ENCODE measurements at regions not wholly inside any gene's neighbourhood (a gene's known extent, or its start where the extent isn't known, plus 50 kb on each side); places are given as distances from the start of the nearest gene placed in this dataset.
"Not testable (repeated sequence)": the region's sequence is repeated elsewhere in the genome, so short reads cannot be mapped to it uniquely, and the experiment has no call there.

DNA sequence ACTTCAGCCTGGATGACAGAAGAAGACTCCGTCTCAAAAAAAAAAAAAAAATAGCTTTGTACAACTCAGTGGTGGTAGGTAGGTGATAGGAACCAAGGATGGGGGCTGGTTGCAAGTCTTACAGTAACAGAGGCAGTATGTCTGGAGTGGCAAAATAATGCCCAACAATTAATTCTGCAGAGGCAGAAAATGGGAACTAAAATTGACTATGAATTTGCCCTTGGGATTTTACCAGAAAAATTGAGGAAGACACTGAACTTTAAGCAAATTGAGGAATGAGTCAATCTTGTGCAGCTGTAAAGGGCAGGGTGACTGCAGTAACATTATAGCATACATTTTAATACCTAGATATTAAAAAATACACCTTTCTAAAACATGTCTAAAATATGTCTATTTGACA is 116.1 kb upstream of the FOXN2 start:
- no TSS peak for BruUV-seq (replicated peaks)
- TF ChIP-seq, protein P1, sequence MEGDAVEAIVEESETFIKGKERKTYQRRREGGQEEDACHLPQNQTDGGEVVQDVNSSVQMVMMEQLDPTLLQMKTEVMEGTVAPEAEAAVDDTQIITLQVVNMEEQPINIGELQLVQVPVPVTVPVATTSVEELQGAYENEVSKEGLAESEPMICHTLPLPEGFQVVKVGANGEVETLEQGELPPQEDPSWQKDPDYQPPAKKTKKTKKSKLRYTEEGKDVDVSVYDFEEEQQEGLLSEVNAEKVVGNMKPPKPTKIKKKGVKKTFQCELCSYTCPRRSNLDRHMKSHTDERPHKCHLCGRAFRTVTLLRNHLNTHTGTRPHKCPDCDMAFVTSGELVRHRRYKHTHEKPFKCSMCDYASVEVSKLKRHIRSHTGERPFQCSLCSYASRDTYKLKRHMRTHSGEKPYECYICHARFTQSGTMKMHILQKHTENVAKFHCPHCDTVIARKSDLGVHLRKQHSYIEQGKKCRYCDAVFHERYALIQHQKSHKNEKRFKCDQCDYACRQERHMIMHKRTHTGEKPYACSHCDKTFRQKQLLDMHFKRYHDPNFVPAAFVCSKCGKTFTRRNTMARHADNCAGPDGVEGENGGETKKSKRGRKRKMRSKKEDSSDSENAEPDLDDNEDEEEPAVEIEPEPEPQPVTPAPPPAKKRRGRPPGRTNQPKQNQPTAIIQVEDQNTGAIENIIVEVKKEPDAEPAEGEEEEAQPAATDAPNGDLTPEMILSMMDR (IDR thresholded peaks at IDR 0.05; ENCODE audit: unreplicated experiment), result no peak
- ChIA-PET POLR2A (no interaction called here), CTCF (interaction anchor here (0.6 kb wide), 1 partner anchor 335 kb away, joined by 3 read pairs; no protein-coding TSS in a partner anchor)
- no peaks in the 10 kb centered on the region for H3K9me3 Mint-ChIP-seq (ENCODE audit: unreplicated experiment)
- H3K4me1 Mint-ChIP-seq (ENCODE audit: insufficient read depth, unreplicated experiment), result peaks cover 14% of the 10 kb centered on the region
- H3K27ac Mint-ChIP-seq (ENCODE audit: low read depth, unreplicated experiment), result no peak overlapping the region
- DNase-seq (ENCODE audit: unreplicated experiment), result no peak
- no peak overlapping the region for H3K4me3 Mint-ChIP-seq (ENCODE audit: unreplicated experiment)
- no peaks in the 10 kb centered on the region for H3K36me3 Mint-ChIP-seq (ENCODE audit: insufficient read depth, unreplicated experiment)
- H3K27me3 Mint-ChIP-seq (ENCODE audit: insufficient read depth, unreplicated experiment), result no peaks in the 10 kb centered on the region
- intact Hi-C loops (cut with micrococcal nuclease), result no loop called here

DNA sequence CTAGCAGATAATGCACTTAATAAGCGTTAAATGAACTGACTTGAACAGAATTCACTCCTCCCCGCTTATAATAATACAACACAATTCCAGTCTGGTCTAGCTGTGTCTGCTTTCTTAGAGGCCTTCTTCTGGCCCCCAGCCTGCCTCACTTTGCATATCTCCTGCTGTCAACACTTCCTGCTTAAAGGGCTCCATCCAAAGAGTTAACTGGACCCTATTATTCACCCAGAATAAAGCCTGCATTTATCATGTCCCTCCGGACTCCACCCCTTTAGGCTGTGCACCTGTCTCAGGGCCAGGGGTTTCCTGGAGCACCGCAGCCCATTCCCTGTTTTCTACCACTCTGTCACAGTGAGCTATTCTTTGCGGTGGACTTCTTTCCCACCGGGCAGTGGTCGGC is 115.4 kb upstream of the FOXN2 start:
- H3K4me1 Mint-ChIP-seq (ENCODE audit: insufficient read depth, unreplicated experiment), result peaks cover 14% of the 10 kb centered on the region
- DNase-seq (ENCODE audit: unreplicated experiment), result no peak
- H3K27ac Mint-ChIP-seq (ENCODE audit: low read depth, unreplicated experiment), result no peak overlapping the region
- TF ChIP-seq, protein P1 (IDR thresholded peaks at IDR 0.05; ENCODE audit: unreplicated experiment), result no peak
- H3K4me3 Mint-ChIP-seq (ENCODE audit: unreplicated experiment), result no peak overlapping the region
- CTCF ChIA-PET, result interaction anchor here (0.6 kb wide), 1 partner anchor 10 kb away, joined by 5 read pairs; no protein-coding TSS in a partner anchor
- H3K27me3 Mint-ChIP-seq (ENCODE audit: insufficient read depth, unreplicated experiment), result no peaks in the 10 kb centered on the region
- intact Hi-C loops (cut with micrococcal nuclease), result no loop called here
- H3K9me3 Mint-ChIP-seq (ENCODE audit: unreplicated experiment), result no peaks in the 10 kb centered on the region
- no peaks in the 10 kb centered on the region for H3K36me3 Mint-ChIP-seq (ENCODE audit: insufficient read depth, unreplicated experiment)
- POLR2A ChIA-PET, result no interaction called here
- BruUV-seq (replicated peaks), result no TSS peak

DNA sequence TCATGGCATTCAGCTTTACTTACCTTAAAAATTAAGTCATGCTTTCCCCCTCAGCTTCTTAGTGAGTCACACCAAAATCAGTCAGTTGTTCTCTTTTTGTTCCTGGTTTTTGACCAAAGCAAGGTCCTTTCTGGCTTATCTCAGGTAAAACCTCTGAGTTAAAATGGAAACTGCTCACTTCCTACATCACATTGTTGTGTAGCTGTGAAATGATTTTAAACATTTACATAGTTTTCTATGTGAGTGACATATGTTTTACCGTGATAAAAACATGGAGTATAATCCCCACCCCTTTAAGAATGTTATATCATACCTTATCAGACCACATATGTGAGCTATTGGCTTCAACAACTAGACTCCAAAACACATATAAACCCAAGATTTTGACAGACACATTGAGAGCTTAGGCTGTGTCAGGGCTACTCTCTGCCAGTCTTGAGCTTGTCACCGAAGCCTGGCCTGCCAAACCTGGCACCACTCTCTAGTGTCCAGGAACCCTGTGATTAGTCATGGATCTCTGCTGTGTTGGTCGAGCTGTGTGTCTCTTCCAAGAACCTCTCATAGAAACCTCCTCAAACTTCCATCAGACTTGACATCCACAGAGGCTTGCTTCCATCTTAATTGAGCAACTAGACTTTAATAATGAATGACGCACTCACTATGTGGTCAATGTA is 113.7 kb upstream of the FOXN2 start:
- Mint-ChIP-seq H3K4me3 (ENCODE audit: unreplicated experiment) (no peak overlapping the region), H3K9me3 (ENCODE audit: unreplicated experiment) (no peaks in the 10 kb centered on the region), H3K4me1 (ENCODE audit: insufficient read depth, unreplicated experiment) (peaks cover 18% of the 10 kb centered on the region), H3K27me3 (ENCODE audit: insufficient read depth, unreplicated experiment) (no peaks in the 10 kb centered on the region), H3K27ac (ENCODE audit: low read depth, unreplicated experiment) (no peak overlapping the region), H3K36me3 (ENCODE audit: insufficient read depth, unreplicated experiment) (no peaks in the 10 kb centered on the region)
- intact Hi-C loops (cut with micrococcal nuclease), result no loop called here
- BruUV-seq (replicated peaks), result no TSS peak
- TF ChIP-seq, protein P1 (IDR thresholded peaks at IDR 0.05; ENCODE audit: unreplicated experiment), result no peak
- CTCF ChIA-PET, result interaction anchor here (0.6 kb wide), 1 partner anchor 217 kb away, joined by 3 read pairs; no protein-coding TSS in a partner anchor
- no peak for DNase-seq (ENCODE audit: unreplicated experiment)
- POLR2A ChIA-PET, result no interaction called here

DNA sequence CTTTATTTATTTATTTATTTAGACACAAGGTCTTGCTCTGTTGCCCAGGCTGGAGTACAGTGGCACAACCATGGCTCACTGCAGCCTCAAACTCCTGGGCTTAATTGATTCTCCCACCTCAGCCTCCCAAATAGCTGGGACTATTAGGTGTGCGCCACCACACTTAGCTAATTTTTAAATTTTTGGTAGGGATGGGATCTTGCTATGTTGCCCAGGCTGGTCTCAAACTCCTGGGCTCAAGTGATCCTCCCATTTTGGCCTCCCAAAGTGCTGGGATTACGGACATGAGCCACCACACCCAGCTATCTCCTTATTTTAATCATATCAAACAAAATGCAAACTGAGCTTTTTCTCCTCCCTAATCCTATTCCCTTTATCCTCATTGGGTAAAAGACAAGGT is 113.0 kb upstream of the FOXN2 start:
- BruUV-seq (replicated peaks), result not testable (repeated sequence)

More for the DNA sequence above, 113.0 kb upstream of the FOXN2 start:
- H3K36me3 Mint-ChIP-seq (ENCODE audit: insufficient read depth, unreplicated experiment); H3K27me3 Mint-ChIP-seq (ENCODE audit: insufficient read depth, unreplicated experiment); H3K4me3 Mint-ChIP-seq (ENCODE audit: unreplicated experiment); H3K27ac Mint-ChIP-seq (ENCODE audit: low read depth, unreplicated experiment); POLR2A ChIA-PET; intact Hi-C loops (cut with micrococcal nuclease); CTCF ChIA-PET; DNase-seq (ENCODE audit: unreplicated experiment); H3K9me3 Mint-ChIP-seq (ENCODE audit: unreplicated experiment): not testable (repeated sequence)
- H3K4me1 Mint-ChIP-seq (ENCODE audit: insufficient read depth, unreplicated experiment), result peaks cover 20% of the 10 kb centered on the region

Measured in MCF 10A (cell line).